PC-9 (cell line): ENCODE measurements at regions not wholly inside any gene's neighbourhood (a gene's known extent, or its start where the extent isn't known, plus 50 kb on each side); places are given as distances from the start of the nearest gene placed in this dataset.

Source experiments
- BruUV-seq: library from RNA; stranded (reverse); fragments of 400-500 nt; replicated peaks from 2 replicates; lab custom pipeline; 2021; lab: Mats Ljungman, UMichigan
- CTCF ChIA-PET: fragments of 300-600 bp; sonication (Branson Sonifier 250); formaldehyde crosslinking; loops from one replicate; lab custom pipeline; 2022; ENCODE audit warnings: antibody characterized with exemption; lab: Charles Lee
- POLR2A ChIA-PET: fragments of 300-600 bp; sonication (Branson Sonifier 250); formaldehyde crosslinking; loops from one replicate; lab custom pipeline; 2022; ENCODE audit warnings: antibody characterized with exemption; ENCODE audit not compliant: unreplicated experiment; lab: Charles Lee
- DNase-seq, 2 experiments: peaks; one replicate each; pipeline versions ENCODE4 v3.0.0 to v3.0.0-alpha.2; 2015 to 2022; ENCODE audit warnings: mixed read lengths in 1 of 2
- H2AFZ ChIP-seq: fragments of 200-600 bp; sonication (generic); 2 replicates; pipeline ENCODE4 v1.8.1; 2017; ENCODE audit warnings: antibody characterized with exemption
- H3F3A ChIP-seq: fragments of 200-600 bp; sonication (generic); 2 replicates; pipeline ENCODE4 v1.8.1; 2017; ENCODE audit warnings: antibody characterized with exemption, mild to moderate bottlenecking, low read depth; ENCODE audit not compliant: insufficient read depth
- H3K27ac ChIP-seq: fragments of 200-600 bp; sonication (generic); 2 replicates; pipeline ENCODE4 v1.6.1; 2016; ENCODE audit warnings: mixed run types
- H3K27me3 ChIP-seq: fragments of 200-600 bp; sonication (generic); 2 replicates; pipeline ENCODE4 v1.6.1; 2016; ENCODE audit warnings: low read depth, mixed run types; ENCODE audit not compliant: insufficient read depth
- H3K36me3 ChIP-seq: fragments of 200-600 bp; sonication (generic); 2 replicates; pipeline ENCODE4 v1.6.1; 2016; ENCODE audit warnings: low read depth, mixed run types
- H3K4me1 ChIP-seq: fragments of 200-600 bp; sonication (generic); replicated peaks from 2 replicates; pipeline ENCODE4 v1.6.1; 2016; ENCODE audit warnings: mixed run types; ENCODE audit not compliant: insufficient read depth
- H3K4me2 ChIP-seq: fragments of 200-600 bp; sonication (generic); 2 replicates; pipeline ENCODE4 v1.6.1; 2017; ENCODE audit warnings: mixed run types
- H3K4me3 ChIP-seq: fragments of 200-600 bp; sonication (generic); 2 replicates; pipeline ENCODE4 v1.6.1; 2016; ENCODE audit warnings: mixed run types
- H3K79me2 ChIP-seq: fragments of 200-600 bp; sonication (generic); 2 replicates; pipeline ENCODE4 v1.6.1; 2017; ENCODE audit warnings: low read depth, mixed run types
- H3K9me2 ChIP-seq: fragments of 200-600 bp; sonication (generic); 2 replicates; pipeline ENCODE4 v1.8.1; 2017; ENCODE audit warnings: mild to moderate bottlenecking; ENCODE audit not compliant: insufficient read depth
- H3K9me3 ChIP-seq: fragments of 200-600 bp; sonication (generic); 2 replicates; pipeline ENCODE4 v1.8.1; 2016; ENCODE audit warnings: low read depth; ENCODE audit not compliant: insufficient read depth
- H4K20me1 ChIP-seq: fragments of 200-600 bp; sonication (generic); 2 replicates; pipeline ENCODE4 v1.8.1; 2017; ENCODE audit not compliant: insufficient read depth
- CTCF ChIP-seq: fragments of 200-600 bp; sonication (generic); conservative IDR thresholded peaks from 2 replicates; pipeline ENCODE4 v1.6.1; 2017; ENCODE audit warnings: mixed run types, antibody characterized with exemption, mild to moderate bottlenecking, moderate library complexity
- EZH2 ChIP-seq: fragments of 200-600 bp; sonication (generic); IDR thresholded peaks from 2 replicates; pipeline ENCODE4 v1.8.0; 2017; ENCODE audit warnings: antibody characterized with exemption, low read depth
- intact Hi-C: fragments of 100-400 bp; cut with micrococcal nuclease; formaldehyde crosslinking; loops from one replicate; pipeline ENCODE4 v1.10.0; 2022; ENCODE audit not compliant: unreplicated experiment

- no peak overlapping the region for H3K4me2 ChIP-seq
- CTCF ChIA-PET: no interaction called here
- H3K27me3 ChIP-seq: no peaks in the 10 kb centered on the region
- peaks cover 3% of the 10 kb centered on the region; the same call in 1 of the 2 replicates for H3K9me3 ChIP-seq
- DNase-seq: no peak
- POLR2A ChIA-PET: interaction anchor here (0.9 kb wide), 1 partner anchor 48 kb away, joined by 3 read pairs; no protein-coding TSS in a partner anchor
- H3K4me1 ChIP-seq: no peaks in the 10 kb centered on the region
- no peak overlapping the region for H2AFZ ChIP-seq
- H4K20me1 ChIP-seq: no peaks in the 10 kb centered on the region
- H3K36me3 ChIP-seq: no peaks in the 10 kb centered on the region
- intact Hi-C loops: no loop called here
- TF ChIP-seq EZH2 (no peak), CTCF (no peak)
- BruUV-seq: no TSS peak
- no peaks in the 10 kb centered on the region for H3K79me2 ChIP-seq
- no peaks in the 10 kb centered on the region for H3F3A ChIP-seq
- H3K27ac ChIP-seq: no peak overlapping the region
- H3K4me3 ChIP-seq: no peak overlapping the region
- no peaks in the 10 kb centered on the region for H3K9me2 ChIP-seq
Observed at GRCh38 chr5:27313549-27313948, 275.2 kb upstream of the CDH9 start.

GRCh38 chr5:27312291-27312893 lies 274.0 kb upstream of the CDH9 start:
- ChIA-PET POLR2A (interaction anchor here (0.9 kb wide), 1 partner anchor 47 kb away, joined by 3 read pairs; no protein-coding TSS in a partner anchor), CTCF (no interaction called here)
- no peak overlapping the region for H2AFZ ChIP-seq
- TF ChIP-seq EZH2 (no peak), CTCF (no peak)
- no peaks in the 10 kb centered on the region for H4K20me1 ChIP-seq
- no peak overlapping the region for H3K4me3 ChIP-seq
- no peaks in the 10 kb centered on the region for H3K27me3 ChIP-seq
- H3K4me2 ChIP-seq: no peak overlapping the region
- BruUV-seq: no TSS peak
- peaks cover 3% of the 10 kb centered on the region; the same call in 1 of the 2 replicates for H3K9me3 ChIP-seq
- H3K4me1 ChIP-seq: no peaks in the 10 kb centered on the region
- no peak overlapping the region for H3K27ac ChIP-seq
- no peaks in the 10 kb centered on the region for H3F3A ChIP-seq
- H3K9me2 ChIP-seq: no peaks in the 10 kb centered on the region
- intact Hi-C loops: no loop called here
- DNase-seq: no peak
- H3K79me2 ChIP-seq: no peaks in the 10 kb centered on the region
- no peaks in the 10 kb centered on the region for H3K36me3 ChIP-seq

- no peak overlapping the region for H3K27ac ChIP-seq
- ChIA-PET POLR2A (no interaction called here), CTCF (no interaction called here)
- no peak overlapping the region for H3K4me3 ChIP-seq
- no peaks in the 10 kb centered on the region for H3K79me2 ChIP-seq
- H3K27me3 ChIP-seq: no peaks in the 10 kb centered on the region
- TF ChIP-seq CTCF (no peak), EZH2 (no peak)
- no peaks in the 10 kb centered on the region for H4K20me1 ChIP-seq
- H3K4me1 ChIP-seq: no peaks in the 10 kb centered on the region
- H3F3A ChIP-seq: no peaks in the 10 kb centered on the region
- intact Hi-C loops: no loop called here
- DNase-seq: no peak
- no peaks in the 10 kb centered on the region for H3K36me3 ChIP-seq
- no TSS peak for BruUV-seq
- H3K9me2 ChIP-seq: no peaks in the 10 kb centered on the region
- H2AFZ ChIP-seq: no peak overlapping the region
- H3K4me2 ChIP-seq: no peak overlapping the region
- peaks cover 3% of the 10 kb centered on the region; the same call in 1 of the 2 replicates for H3K9me3 ChIP-seq
Observed at GRCh38 chr5:27311544-27311943, 273.2 kb upstream of the CDH9 start.
